ENCODE measurements at regions not wholly inside any gene's neighbourhood (a gene's known extent, or its start where the extent isn't known, plus 50 kb on each side); places are given as distances from the start of the nearest gene placed in this dataset.

DNA sequence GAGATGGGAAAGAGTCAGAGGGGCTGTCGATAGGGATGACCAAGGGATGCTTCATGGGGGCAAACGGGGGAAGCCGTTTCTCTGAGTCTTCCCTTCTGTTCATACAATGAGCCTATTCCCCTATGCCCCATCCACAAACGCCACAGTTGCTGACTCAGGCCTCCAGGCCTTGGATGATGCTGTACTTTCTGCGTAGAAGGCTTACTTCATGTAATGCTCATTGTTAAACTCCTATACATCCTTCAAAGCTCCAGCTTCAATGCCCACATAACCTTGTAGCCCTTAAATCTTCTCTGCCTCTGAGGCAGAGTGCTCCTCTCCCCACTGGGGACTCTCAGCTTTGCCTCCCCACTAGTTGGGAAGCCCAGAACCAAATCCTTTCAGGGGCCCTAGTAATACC is 120.3 kb downstream of the PTPRS start:
- H3K4me3 Mint-ChIP-seq, result no peak overlapping the region
- H3K36me3 Mint-ChIP-seq, result peaks cover 68% of the 10 kb centered on the region
- DNase-seq (ENCODE audit: low spot score in 2 of 2, unreplicated experiment in 2 of 2), result no peak
- H3K27ac Mint-ChIP-seq, result no peak overlapping the region
- peaks cover 9% of the 10 kb centered on the region for H3K9me3 Mint-ChIP-seq
- TF ChIP-seq, protein P1, sequence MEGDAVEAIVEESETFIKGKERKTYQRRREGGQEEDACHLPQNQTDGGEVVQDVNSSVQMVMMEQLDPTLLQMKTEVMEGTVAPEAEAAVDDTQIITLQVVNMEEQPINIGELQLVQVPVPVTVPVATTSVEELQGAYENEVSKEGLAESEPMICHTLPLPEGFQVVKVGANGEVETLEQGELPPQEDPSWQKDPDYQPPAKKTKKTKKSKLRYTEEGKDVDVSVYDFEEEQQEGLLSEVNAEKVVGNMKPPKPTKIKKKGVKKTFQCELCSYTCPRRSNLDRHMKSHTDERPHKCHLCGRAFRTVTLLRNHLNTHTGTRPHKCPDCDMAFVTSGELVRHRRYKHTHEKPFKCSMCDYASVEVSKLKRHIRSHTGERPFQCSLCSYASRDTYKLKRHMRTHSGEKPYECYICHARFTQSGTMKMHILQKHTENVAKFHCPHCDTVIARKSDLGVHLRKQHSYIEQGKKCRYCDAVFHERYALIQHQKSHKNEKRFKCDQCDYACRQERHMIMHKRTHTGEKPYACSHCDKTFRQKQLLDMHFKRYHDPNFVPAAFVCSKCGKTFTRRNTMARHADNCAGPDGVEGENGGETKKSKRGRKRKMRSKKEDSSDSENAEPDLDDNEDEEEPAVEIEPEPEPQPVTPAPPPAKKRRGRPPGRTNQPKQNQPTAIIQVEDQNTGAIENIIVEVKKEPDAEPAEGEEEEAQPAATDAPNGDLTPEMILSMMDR (IDR thresholded peaks at IDR 0.05; ENCODE audit: unreplicated experiment), result no peak
- H3K4me1 Mint-ChIP-seq, result no peaks in the 10 kb centered on the region
- H3K27me3 Mint-ChIP-seq (ENCODE audit: low read depth), result no peaks in the 10 kb centered on the region

DNA sequence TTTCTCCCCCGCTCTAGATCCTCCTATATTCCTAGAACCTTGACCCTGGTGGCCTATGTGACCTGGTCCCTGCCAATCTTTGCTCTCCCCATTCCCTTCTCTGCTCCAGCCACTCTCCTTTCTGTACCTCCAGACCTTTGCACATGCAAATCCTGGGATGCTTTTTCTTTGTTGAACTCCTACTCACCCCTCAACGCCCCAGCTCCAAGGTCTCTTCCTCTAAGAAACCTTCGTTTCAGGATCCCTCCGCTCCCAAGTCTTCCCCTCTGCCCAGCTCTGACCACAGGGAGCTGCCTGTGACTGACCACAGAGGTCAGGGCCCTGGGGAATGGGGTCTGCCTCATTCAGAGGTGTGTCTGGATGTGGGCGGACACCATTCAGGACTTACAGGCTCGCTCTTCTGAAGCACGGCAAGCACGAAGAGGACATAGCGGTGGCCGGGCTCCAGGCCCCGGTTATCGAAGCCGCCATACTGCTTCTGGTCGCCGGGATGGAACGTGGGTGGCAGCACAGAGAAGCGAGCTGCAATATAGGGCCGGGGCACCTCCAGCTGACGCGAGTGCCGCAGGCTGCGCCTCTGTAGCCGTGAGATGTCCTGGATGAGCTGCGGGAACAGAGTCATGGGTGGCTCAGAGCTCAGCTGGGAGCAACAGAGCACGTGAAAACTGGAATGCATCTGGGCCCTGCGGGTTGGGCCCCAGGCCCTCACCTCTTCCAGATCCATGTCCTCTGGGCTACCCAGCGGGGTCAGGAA is 120.9 kb downstream of the PTPRS start:
- H3K9me3 Mint-ChIP-seq, result peaks cover 9% of the 10 kb centered on the region
- TF ChIP-seq, protein P1 (IDR thresholded peaks at IDR 0.05; ENCODE audit: unreplicated experiment), result no peak
- H3K27me3 Mint-ChIP-seq (ENCODE audit: low read depth), result no peaks in the 10 kb centered on the region
- no peak overlapping the region for H3K4me3 Mint-ChIP-seq
- no peak for DNase-seq (ENCODE audit: low spot score in 2 of 2, unreplicated experiment in 2 of 2)
- H3K27ac Mint-ChIP-seq, result no peak overlapping the region
- no peaks in the 10 kb centered on the region for H3K4me1 Mint-ChIP-seq
- H3K36me3 Mint-ChIP-seq, result peaks cover 73% of the 10 kb centered on the region

GRCh38 chr19:5218963-5219530 is 121.6 kb downstream of the PTPRS start:
- Mint-ChIP-seq H3K27ac (no peak overlapping the region), H3K36me3 (peaks cover 74% of the 10 kb centered on the region), H3K9me3 (peaks cover 9% of the 10 kb centered on the region), H3K4me3 (no peak overlapping the region), H3K4me1 (no peaks in the 10 kb centered on the region), H3K27me3 (ENCODE audit: low read depth) (no peaks in the 10 kb centered on the region)
- TF ChIP-seq, protein P1 (IDR thresholded peaks at IDR 0.05; ENCODE audit: unreplicated experiment), result no peak
- no peak for DNase-seq (ENCODE audit: low spot score in 2 of 2, unreplicated experiment in 2 of 2)

DNA sequence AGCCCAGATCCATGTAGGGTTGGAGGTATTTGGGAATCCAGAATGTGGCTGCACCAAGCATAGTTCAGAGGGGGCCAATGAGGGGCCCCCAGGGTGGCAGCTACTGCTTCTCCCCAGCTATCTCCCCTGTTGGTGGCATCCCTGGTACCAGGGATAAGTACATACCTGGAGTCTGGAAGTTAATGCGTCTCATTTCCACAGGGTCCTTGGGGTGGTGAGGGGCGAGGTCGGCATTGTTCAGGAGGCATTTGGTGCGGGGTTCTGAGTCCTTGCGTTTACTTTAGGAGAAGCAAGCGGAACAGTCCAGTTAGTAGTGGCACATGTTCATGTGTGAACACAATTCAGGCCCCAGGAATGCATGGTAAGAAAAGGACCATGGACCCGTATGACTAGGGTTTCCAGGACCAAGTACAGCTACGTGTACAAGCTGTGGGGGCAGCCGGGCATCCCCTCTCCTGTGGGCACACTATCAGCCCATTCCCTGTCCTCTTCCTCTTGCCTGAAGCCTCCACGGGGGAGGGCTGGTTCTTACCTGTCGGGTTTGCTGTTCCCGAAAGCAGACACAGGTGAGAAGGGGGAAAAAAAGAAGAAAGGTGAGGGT is 122.3 kb downstream of the PTPRS start:
- TF ChIP-seq, protein P1 (IDR thresholded peaks at IDR 0.05; ENCODE audit: unreplicated experiment), result no peak
- no peaks in the 10 kb centered on the region for H3K4me1 Mint-ChIP-seq
- H3K36me3 Mint-ChIP-seq, result peaks cover 80% of the 10 kb centered on the region
- no peaks in the 10 kb centered on the region for H3K27me3 Mint-ChIP-seq (ENCODE audit: low read depth)
- peaks cover 9% of the 10 kb centered on the region for H3K9me3 Mint-ChIP-seq
- H3K27ac Mint-ChIP-seq, result no peak overlapping the region
- H3K4me3 Mint-ChIP-seq, result no peak overlapping the region
- no peak for DNase-seq (ENCODE audit: low spot score in 2 of 2, unreplicated experiment in 2 of 2)

DNA sequence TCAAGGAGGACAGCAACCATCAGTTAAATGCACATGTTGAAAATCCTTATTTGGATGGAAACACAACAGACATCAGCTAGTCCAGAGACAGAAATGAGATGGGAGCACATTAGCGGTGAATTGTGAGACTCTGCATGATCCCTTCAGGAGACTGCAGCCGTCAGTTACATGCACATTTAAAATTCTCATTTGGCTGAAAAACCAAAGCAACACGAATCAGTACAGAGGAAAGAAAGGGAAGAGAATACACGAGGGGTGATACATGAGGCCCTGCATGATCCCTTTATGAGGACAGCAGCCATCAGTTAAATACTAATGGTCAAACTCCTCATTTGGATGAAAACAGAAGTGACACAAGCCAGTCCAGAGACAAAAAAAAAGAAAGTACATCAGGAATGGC is 123.4 kb downstream of the PTPRS start:
- Mint-ChIP-seq H3K4me1 (no peaks in the 10 kb centered on the region), H3K9me3 (peaks cover 9% of the 10 kb centered on the region), H3K36me3 (peaks cover 87% of the 10 kb centered on the region), H3K27me3 (ENCODE audit: low read depth) (no peaks in the 10 kb centered on the region), H3K4me3 (no peak overlapping the region), H3K27ac (no peak overlapping the region)
- no peak for DNase-seq (ENCODE audit: low spot score in 2 of 2, unreplicated experiment in 2 of 2)
- TF ChIP-seq, protein P1 (IDR thresholded peaks at IDR 0.05; ENCODE audit: unreplicated experiment), result no peak

Data from mesothelial cell of epicardium (in vitro differentiated cells).